NCI-H345 (cell line): ENCODE measurements at regions not wholly inside any gene's neighbourhood (a gene's known extent, or its start where the extent isn't known, plus 50 kb on each side); places are given as distances from the start of the nearest gene placed in this dataset.
"Not testable (repeated sequence)": the region's sequence is repeated elsewhere in the genome, so short reads cannot be mapped to it uniquely, and the experiment has no call there.

ENCODE experiments used
- DNase-seq: peaks from one replicate; lab custom pipeline; 2025; lab: John Stamatoyannopoulos, UW

DNA sequence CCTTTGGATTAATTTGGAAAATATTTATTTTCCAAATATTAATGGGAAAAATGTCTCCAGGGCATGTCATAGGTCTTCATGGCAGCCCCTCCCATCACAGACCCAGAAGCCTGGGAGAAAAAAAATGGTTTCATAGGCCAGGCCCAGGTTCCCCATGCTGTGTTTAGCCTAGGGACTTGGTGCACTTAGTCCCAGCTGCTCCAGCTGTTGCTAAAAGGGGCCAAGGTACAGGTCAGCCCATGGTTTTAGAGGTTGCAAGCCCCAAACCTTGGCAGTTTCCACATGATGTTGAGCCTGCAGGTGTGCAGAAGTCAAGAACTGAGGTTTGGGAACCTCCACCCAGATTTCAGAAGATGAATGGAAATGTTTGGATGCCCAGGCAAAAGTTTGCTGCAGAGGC lies 309.6 kb downstream of the SOCS6 start:
- DNase-seq: no peak

DNA sequence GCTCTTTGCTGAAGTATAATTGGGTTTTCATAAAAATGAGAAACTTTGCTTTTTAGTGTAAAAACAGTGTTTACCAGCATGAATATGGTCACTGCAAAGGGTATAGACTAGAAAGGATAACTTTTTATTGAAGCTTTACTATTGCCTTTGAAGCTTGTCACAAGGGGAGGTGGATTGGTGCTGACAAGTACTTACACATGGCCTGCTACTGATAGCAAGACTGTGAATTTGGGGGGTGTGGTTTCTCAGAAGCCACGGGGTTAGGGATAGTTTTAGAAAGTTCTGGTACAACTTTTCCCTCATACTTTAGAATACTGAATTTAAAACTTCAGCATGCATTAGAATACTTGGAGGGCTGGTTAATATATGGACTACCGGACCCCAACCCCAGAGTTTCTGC lies 294.1 kb downstream of the SOCS6 start:
- DNase-seq: no peak

DNA sequence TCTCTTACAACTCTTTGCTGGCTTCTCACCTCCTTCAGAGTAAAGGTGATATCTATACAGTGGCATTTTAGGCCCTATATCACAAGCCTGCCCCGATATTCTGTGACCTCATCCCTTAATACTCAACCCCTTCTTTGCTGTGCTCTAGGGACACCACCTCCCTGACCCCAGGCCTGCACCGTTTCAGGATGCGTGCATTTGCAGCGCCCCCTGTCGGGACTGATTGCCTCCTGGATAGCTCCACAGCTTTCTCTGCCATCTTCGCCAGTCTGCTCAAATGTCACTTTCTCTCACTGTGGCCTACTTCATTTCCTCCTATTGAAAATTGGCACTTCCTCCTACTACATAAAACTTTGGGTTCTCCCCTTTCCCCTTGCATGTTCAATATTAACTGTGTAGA lies 289.6 kb downstream of the SOCS6 start:
- DNase-seq: no peak

DNA sequence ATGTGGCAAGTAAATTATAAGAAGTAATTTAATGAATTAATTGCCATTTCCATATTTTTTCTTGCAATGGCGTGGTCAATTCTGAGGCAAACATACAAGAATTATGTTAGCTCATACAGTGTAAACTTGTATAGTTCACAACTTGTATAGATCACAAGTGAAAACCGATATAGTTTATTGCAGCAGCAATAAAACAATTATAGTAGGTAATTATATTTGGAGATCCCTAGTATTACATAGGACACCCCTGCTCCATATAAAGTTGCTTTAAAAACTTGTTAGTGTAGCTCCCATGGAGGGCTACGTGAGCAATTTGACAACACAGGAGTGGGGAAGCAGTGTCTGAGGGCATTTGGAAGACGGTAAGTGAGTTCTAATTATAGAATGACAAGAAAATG lies 288.2 kb downstream of the SOCS6 start:
- no peak for DNase-seq

DNA sequence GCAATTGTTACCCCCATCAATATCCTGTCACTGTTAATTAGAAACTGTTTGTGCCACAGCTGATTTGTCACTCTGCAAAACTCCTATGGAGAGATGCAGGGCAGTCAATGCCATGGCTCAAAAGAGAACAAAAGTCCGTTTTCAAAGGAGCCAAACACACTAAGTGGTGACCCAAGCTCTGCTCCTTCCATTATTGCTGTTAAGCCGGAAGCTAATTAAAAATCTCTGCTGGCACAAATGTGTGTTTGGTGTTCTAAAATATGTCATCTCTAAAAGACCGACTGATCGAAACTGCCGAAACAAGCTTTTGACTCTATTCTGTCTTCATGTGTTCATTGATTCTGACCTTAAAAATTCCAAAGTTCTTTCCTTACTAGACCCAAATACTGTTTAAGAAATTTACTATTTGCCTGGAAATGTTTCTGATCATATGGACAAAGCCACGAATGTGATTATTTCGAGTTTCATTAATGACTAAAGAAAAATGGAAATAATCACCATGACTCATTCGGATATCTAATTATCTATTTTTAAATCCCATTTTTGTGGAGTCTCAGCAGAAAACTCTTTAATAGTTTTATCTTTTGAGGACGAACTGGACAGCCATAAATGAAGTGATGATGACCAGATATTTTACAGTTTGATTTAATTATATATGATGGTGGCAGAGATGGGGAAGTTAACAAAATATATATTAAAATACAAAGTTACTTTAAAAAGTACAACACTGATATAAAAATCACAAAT lies 287.6 kb downstream of the SOCS6 start:
- no peak for DNase-seq

DNA sequence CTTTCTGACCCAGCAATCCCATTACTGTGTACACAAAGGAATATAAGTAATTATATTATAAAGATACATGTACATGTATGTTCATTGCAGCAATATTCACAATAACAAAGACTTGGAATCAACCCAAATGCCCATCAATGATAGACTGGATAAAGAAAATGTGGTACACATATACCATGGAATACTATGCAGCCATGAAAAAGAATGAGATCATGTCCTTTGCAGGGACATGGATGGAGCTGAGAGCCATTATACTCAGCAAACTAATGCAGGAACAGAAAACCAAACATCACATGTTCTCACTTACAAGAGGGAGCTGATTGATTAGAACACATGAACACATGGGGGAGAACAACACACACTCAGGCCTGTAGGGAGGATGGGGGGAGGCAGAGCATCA lies 286.1 kb downstream of the SOCS6 start:
- DNase-seq: not testable (repeated sequence)

DNA sequence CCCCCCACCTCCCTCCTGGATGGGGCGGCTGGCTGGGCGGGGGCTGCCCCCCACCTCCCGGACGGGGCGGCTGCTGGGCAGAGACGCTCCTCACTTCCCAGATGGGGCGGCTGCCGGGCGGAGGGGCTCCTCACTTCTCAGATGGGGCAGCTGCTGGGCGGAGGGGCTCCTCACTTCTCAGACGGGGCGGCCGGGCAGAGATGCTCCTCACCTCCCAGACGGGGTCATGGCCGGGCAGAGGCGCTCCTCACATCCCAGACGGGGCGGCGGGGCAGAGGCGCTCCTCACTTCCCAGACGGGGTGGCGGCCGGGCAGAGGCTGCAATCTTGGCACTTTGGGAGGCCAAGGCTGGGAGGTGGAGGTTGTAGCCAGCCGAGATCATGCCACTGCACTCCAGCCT lies 280.8 kb downstream of the SOCS6 start:
- DNase-seq: not testable (repeated sequence)

DNA sequence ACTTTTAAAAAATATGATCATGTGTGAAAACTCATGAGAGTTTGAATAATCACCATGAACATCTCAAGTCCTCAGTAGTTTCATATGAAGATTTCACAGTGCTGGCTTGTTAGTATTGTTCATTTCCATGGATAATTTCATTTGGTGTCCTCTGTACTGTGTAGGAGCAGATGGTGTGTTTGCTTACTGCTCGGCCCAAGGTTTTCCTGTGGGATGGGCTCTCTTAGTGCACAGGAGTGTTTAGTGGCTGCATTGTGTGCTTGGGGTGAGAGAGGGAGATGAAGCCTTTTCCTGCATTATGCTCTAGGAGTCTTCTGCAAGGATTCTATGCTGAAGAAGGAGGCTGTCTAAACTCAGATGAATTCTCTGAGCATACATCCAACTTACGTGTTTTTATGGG lies 270.6 kb downstream of the SOCS6 start:
- DNase-seq: peak; percentile 57

DNA sequence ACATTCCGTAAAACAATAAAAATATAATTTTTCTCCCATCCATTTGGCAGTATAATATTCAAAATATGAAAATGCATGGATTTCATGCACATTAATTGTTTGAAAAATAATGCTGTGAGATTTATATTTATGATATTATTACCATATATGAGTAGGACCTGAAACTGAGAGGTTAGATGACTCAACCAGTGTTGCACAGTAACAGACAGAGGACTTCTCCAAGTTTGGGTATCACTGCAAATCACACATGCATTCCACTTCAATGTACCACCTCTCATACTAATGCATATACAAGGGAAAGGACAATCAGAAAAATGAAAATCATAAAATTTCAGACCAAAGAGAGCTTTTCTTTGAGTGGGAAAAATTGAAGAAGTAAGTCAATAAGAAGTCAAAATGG lies 269.5 kb downstream of the SOCS6 start:
- DNase-seq: no peak

DNA sequence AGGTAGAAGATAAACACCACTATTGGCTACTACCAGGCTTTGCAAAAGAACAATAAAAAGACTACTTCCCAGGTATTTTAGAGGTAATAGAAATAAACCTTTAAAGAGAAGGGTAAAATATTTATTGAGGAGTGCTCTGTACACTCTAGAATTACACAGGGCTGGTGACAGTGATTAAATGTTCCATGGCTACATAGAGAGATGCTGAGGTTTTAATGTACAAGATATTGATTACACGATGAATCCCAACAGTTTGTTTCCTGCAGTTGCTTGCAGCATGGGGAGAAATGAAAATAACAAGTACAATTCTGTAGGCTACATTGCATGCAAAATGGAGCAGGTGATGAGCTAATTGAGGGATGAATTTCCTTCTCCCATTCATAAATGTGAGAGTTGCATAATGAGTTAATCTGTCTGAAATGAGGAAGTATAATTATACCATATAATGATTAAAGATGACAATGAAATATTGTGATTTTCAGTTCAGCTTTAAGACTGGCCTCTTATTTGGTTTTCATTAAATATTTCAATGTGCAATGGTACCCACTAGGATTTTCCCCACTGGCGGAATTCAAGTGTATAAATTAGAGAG lies 266.1 kb downstream of the SOCS6 start:
- DNase-seq: no peak

DNA sequence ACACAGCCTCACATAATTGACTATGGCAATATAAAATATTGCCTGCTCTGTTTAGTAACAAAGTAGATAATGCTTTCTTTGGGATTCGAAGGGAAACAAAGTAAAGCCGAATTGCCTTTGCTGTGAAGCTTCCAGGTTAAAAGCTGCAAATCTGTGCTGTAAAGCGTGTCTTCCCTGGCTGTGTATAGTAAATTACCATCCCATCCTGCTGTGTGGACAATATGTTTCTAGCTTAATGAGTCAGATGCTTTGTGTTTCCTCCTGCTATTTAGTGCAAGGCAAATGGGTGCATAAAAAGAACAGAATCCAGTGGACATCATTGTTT lies 265.1 kb downstream of the SOCS6 start:
- DNase-seq: peak; percentile 9

DNA sequence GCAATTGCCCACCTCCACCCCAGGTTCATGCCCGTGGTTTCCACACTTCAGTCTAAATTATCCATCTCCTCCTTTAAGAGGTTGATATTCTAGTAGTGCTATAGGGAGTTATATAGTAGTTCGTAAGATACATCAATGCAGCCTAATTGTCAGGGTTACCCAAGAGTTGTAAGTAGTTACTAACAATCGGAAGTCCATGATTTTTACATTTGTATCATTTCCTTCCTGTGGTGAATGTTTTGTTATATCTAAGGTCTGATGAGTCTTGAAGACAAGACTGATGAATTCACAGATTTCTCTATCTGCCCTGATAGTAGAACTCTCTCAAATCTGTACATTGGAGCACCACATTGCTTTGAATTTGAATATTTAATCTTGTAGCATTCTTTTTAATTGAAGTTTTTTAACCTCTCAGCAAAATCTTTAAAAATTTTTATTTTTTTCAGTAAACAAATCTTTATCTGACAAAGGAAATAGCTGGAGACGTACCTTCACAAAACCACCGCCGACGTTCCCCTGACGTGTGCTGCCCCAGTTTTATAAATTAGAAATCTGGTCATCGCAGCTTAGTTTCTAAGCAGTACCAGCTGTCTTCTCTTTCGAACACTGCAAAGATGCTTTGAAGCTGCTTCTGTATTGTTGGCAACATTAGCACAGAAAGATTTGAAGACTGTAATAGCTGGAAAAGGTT lies 264.5 kb downstream of the SOCS6 start:
- DNase-seq: no peak

DNA sequence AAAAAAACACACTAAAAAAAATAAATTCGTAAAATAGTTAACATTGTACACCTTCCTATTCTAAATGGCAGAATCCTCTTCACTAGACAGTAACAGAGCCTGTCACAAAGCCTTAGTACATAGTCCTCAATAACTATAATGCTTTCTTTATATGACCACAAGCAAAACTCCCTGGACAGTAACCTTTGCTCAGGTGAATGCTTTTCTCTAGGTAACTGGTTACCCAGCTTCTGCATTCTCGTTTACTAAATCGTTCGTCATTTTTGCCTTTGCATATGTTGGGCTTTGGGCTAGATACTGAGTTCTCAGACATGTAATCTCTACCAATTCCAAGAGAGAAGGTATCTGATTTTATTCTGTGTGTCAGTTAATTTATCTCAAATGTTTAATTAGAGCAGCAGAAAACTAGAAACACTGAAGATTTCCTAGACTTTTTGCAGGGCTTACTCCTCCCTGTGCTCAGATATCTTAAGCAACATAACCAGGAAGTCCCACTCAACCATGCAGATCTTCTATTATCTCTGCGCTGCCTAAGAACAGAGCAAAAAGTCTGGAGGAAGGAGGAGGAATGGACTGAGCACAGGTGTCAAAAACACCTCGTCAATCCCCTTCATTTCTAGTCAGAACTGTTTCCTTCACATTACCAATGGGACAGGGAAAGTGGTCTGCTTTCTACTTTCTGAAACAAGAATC lies 247.7 kb downstream of the SOCS6 start:
- no peak for DNase-seq

DNA sequence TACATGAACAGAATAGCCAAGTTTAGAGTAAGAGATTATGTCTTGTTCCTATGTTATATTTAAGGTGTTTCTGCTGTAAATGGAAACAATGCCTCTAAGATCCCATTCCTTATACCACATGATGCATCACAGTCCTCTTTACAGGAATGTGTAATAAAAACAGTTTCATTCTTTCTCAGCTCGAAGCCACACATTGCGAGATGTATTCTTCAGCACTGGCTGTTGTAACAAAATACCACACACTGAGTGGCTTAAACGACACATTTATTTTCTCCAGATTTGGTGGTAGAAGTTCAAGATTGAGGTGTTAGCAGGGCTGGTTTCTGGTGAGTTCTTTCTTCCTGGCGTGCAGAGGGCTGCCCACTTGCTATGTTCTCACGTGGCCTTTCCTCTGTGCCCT lies 246.2 kb downstream of the SOCS6 start:
- DNase-seq: no peak

DNA sequence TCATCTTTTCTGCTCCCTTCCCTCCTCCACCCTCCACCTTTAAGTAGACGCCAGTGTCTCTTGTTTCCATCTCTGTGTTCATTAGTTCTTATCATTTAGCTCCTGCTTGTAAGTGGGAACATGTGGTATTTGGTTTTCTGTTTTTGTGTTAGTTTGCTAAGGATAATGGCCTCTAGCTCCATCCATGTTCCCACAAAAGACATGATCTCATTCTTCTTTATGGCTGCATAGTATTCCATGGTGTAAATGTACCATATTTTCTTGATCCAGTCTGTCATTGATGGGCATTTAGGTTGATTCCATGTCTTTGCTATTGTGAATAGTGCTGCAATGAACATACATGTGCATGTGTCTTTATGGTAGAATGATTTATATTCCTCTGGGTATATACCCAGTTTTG lies 236.5 kb downstream of the SOCS6 start:
- DNase-seq: not testable (repeated sequence)

DNA sequence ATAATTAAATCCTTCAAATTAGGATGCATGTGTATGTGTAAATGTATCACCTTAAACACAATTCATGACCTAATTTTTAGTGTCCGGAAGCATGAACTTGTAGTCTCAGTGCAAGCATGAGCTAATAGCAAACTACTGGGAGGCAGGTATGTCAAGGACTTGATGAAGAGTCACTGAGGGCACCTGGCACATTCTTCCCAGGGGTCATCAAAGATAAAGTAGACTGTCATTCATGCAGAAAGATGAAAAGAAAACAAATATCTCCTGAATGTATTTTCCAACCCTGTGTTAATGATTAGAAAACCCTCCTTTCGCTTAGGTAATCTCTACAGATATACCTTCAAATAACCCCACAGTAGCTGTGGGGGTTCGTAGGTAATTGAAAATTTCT lies 234.9 kb downstream of the SOCS6 start:
- DNase-seq: no peak

DNA sequence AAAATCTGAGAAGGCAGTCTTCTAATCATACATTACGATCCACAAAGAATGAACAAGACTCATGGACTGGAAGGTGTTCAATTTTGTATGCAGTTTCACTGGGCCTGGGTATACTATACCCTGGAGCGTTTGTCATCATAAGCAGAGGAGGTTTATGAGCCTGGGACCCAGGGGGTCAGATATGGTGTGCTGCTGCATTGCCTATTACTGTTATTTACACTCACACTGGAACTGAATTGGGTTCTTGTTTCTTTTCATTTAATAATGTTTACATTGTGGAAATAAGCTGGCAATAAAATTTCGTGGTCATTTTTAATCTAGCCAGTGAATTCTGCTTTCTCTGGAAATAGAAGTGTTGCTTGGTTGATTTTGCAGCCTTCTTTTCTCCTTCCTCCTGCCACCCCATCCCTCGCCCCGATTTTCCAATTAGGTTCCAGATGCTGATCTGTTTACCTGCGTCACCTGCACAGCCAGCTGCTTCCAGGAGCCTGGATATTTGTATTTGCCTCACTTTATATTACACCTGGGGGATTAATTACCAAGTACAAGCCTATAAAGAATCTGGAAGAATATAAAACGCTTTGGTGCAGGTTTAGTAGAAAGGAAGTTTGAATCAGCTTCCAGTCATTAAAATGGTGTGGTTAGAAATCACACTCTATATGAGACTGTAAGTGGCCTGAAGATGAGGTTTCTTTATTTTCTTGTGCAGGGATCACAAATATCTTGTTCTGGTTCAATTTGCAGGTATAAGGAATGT lies 234.4 kb downstream of the SOCS6 start:
- peak; percentile 57 for DNase-seq

DNA sequence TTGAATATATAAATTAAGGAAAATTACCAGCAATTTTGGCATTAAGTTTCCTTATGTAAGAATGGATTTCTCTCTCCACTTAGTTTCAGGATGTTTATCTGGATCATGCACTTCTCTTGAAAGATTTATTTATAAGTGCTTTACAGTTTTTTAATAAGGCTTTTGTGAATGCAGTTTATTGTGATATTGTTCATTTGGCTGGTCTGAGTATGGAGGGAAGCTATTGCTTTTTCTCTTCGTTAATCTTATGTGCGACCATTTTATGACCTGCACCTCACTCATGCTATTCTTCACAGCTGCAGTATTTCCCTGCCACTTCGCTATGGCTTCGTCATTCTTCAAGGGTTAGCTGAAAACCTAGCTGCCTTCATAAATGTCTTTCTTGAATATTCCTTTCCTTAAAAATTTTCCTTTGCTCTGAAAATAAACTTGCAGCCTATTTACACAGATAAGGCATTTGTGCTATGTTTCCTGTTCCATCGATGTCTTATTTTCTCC lies 233.4 kb downstream of the SOCS6 start:
- no peak for DNase-seq

DNA sequence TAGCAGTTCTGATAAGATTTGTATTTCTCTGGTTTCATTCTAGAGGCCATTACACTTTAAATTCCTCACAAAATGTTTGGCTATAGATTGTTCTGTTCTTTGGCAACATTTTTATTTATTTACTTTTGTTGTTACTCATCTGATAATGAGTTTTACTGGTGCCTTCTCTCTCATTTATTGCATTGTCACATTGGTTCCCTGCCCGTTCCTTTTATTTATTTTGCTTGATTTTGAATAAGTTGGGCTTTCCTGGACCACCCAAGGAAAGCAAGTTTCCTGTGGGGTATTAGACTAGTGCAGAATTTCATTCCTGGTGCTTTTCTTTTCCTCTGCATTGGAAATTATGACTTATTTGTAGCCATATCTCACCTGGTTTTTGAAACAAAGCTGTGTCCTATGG lies 232.0 kb downstream of the SOCS6 start:
- DNase-seq: no peak

DNA sequence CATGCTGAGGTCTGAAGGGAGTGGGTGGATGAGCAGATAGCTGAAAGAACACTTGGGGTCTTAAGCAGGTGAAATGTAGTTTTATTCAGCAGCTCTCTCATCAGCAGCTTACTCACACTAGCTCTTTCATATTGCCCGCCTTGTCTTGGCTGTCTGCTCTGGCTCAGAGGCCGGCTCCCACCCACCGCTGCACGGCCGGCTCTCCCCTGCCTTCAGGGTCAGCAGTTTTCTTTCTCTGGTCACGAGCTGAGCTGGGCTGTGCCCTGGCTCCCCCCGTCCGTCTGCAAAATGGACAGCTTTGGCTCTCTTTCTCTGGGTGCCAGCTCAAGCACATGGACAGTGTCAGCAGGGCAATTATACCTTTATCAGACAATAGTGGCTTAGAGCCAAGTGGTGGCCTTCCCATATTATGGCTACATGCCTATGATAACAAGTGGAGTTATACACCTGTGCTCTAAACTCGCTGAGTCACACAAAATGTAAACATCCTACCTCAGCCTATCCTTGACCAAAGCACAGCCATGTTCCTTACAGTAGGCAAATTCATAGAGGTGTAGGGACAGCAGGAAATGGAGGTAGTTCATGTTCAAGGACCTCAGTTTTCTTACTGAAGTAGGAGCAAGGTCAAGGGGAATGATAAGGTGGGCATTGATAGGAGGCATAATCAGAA lies 224.8 kb downstream of the SOCS6 start:
- DNase-seq: no peak

DNA sequence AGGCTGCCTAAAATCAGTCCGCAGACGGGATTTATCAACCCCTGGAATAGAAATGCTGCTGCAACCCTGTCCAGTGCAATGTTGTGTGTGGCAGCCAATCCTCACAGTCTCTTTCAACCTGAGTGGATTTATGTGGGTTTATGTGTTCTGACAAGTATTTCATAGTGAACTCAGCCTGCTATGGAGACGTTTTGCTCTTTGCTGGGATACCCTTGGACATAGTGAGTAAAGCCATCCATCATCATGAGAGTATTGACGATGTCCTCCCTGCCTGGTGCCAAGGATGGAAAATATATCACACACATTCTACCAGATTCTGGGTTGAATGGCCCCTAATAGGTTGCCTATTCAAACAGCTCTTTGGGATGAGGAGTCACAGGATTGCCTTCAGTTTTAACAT lies 219.1 kb downstream of the SOCS6 start:
- DNase-seq: no peak

DNA sequence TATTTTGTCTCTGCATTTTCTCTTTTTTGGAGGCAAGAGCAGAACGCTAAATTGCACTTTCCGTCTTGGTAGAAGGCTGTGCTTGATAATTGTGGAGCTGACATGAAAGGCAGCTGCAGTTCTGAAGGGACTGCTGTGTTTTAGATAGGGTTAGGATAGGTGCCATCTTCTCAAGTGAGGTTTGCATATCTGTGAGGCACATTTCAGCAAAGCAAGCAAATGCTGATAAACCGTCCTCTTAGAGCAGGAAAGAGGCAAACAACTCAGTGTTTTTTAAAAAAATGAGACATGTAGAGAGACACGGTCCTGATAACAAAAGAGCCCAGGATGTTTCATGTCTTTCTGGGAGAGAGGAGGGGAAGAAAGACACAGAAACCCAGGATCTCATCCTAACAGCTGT lies 217.7 kb downstream of the SOCS6 start:
- no peak for DNase-seq
